ENCODE measurements at regions not wholly inside any gene's neighbourhood (a gene's known extent, or its start where the extent isn't known, plus 50 kb on each side); places are given as distances from the start of the nearest gene placed in this dataset.
"Not testable (repeated sequence)": the region's sequence is repeated elsewhere in the genome, so short reads cannot be mapped to it uniquely, and the experiment has no call there.

DNA sequence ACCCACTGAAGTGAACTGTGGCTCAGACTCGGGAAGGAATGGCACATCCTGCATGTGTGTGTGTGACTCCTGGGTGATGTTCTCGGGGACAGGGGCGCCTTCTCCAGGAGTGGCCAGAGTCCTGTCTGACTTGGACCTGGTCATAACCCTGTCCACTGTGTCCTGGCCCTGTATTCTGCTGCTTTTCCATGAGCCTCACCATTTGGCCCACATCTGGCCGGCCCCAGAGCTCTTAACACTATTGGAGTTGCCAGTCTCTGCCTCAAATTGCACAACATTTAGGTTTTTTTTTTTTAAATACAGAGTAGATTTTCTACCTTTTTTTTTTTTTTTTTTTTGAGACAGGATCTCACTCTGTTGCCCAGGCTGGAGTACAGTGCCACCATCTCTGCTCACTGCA, 278.3 kb upstream of the TUT7 start:
- Histone ChIP-seq H3K4me3 (ENCODE audit: low read depth, low read length) (no peak overlapping the region), H3K36me3 (no peaks in the 10 kb centered on the region), H3K27me3 (no peaks in the 10 kb centered on the region), H3K9me3 (no peaks in the 10 kb centered on the region), H3K4me1 (no peaks in the 10 kb centered on the region)
- DNase-seq = no peak
- TF ChIP-seq, protein P1, sequence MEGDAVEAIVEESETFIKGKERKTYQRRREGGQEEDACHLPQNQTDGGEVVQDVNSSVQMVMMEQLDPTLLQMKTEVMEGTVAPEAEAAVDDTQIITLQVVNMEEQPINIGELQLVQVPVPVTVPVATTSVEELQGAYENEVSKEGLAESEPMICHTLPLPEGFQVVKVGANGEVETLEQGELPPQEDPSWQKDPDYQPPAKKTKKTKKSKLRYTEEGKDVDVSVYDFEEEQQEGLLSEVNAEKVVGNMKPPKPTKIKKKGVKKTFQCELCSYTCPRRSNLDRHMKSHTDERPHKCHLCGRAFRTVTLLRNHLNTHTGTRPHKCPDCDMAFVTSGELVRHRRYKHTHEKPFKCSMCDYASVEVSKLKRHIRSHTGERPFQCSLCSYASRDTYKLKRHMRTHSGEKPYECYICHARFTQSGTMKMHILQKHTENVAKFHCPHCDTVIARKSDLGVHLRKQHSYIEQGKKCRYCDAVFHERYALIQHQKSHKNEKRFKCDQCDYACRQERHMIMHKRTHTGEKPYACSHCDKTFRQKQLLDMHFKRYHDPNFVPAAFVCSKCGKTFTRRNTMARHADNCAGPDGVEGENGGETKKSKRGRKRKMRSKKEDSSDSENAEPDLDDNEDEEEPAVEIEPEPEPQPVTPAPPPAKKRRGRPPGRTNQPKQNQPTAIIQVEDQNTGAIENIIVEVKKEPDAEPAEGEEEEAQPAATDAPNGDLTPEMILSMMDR (IDR thresholded peaks at IDR 0.05; ENCODE audit: low read depth, low read length) = no peak

GRCh38 chr9:86629530-86629929, 275.3 kb upstream of the TUT7 start:
- no peaks in the 10 kb centered on the region for H3K9me3 ChIP-seq
- no peaks in the 10 kb centered on the region for H3K27me3 ChIP-seq
- TF ChIP-seq, protein P1 (IDR thresholded peaks at IDR 0.05; ENCODE audit: low read depth, low read length) = no peak
- no peak for DNase-seq
- no peaks in the 10 kb centered on the region for H3K4me1 ChIP-seq
- no peaks in the 10 kb centered on the region for H3K36me3 ChIP-seq
- no peak overlapping the region for H3K4me3 ChIP-seq (ENCODE audit: low read depth, low read length)

DNA sequence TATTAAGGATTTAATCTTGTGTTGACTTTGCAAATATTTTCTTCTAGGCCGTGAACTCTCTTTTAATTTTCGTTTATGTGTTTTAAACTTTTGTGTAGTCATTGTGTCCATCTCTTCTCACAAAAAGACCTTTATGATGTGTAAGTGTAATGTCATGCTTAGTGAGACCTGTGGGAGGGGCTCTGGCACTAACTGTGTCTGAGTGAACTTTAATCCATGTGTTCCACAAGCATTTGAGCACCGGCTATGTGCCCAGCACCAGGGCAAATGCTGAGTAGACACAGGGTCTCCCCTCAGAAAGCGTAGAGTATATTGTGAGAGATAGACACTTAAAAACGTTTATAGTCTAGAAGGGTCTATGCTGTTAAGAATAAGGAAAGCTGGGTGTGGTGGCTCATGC, 272.6 kb upstream of the TUT7 start:
- DNase-seq = no peak
- H3K36me3 ChIP-seq = no peaks in the 10 kb centered on the region
- H3K4me1 ChIP-seq = no peaks in the 10 kb centered on the region
- TF ChIP-seq, protein P1 (IDR thresholded peaks at IDR 0.05; ENCODE audit: low read depth, low read length) = no peak
- H3K4me3 ChIP-seq (ENCODE audit: low read depth, low read length) = no peak overlapping the region
- H3K9me3 ChIP-seq = no peaks in the 10 kb centered on the region
- no peaks in the 10 kb centered on the region for H3K27me3 ChIP-seq

DNA sequence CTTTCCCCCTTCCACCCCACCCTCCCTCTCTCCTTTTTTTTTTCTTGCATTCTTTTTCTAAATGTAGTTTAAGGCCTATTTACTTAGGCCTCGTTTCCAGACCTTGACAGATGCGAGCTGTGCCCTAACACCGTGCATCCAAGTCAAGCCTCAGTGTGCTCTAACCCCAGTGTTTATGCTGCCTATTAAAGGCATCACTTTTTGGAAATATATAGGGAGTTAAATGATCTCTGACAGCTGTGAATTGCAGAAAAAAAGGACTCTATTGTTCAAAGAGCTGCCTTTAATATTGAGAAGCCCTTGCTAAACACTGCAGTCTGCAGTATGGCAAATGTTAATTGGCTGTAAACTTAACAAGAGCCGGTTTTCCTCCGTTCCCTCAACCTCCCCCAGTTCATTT, 270.4 kb upstream of the TUT7 start:
- Histone ChIP-seq H3K9me3 (no peaks in the 10 kb centered on the region), H3K36me3 (no peaks in the 10 kb centered on the region), H3K4me1 (no peaks in the 10 kb centered on the region), H3K4me3 (ENCODE audit: low read depth, low read length) (no peak overlapping the region), H3K27me3 (no peaks in the 10 kb centered on the region)
- TF ChIP-seq, protein P1 (IDR thresholded peaks at IDR 0.05; ENCODE audit: low read depth, low read length) = no peak
- DNase-seq = no peak

GRCh38 chr9:86614871-86615849, 260.9 kb upstream of the TUT7 start:
- H3K9me3 ChIP-seq = no peaks in the 10 kb centered on the region
- no peaks in the 10 kb centered on the region for H3K36me3 ChIP-seq
- TF ChIP-seq, protein P1 (IDR thresholded peaks at IDR 0.05; ENCODE audit: low read depth, low read length) = peak; percentile 34
- H3K4me3 ChIP-seq (ENCODE audit: low read depth, low read length) = no peak overlapping the region
- DNase-seq = no peak
- no peaks in the 10 kb centered on the region for H3K4me1 ChIP-seq
- no peaks in the 10 kb centered on the region for H3K27me3 ChIP-seq

DNA sequence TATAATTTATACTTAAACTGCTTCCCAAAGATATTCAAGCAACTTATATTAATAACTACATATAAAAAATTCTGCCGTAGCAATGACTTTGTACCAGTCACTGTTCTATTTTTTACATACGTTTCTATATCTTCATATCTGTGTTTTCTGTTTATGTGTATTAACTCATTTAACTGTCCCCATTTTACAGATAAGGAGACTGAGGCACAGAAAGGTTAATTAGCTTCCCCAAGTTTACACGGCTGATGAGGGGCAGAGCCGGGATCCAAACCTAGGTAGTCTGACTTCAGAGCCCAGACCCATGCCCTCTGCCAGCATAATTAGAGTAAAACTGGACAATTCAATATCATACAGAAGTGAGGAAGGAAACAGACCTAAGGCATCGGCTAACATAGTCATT, 259.7 kb upstream of the TUT7 start:
- TF ChIP-seq, protein P1 (IDR thresholded peaks at IDR 0.05; ENCODE audit: low read depth, low read length) = no peak
- Histone ChIP-seq H3K4me3 (ENCODE audit: low read depth, low read length) (no peak overlapping the region), H3K27me3 (no peaks in the 10 kb centered on the region), H3K36me3 (no peaks in the 10 kb centered on the region), H3K4me1 (no peaks in the 10 kb centered on the region), H3K9me3 (no peaks in the 10 kb centered on the region)
- DNase-seq = no peak

GRCh38 chr9:86611534-86611933, 257.3 kb upstream of the TUT7 start:
- not testable (repeated sequence) for H3K4me3 ChIP-seq (ENCODE audit: low read depth, low read length)

More at GRCh38 chr9:86611534-86611933, 257.3 kb upstream of the TUT7 start:
- H3K4me1 ChIP-seq, H3K36me3 ChIP-seq, DNase-seq, H3K27me3 ChIP-seq, H3K9me3 ChIP-seq: not testable (repeated sequence)
